GM12878 (cell line): ENCODE measurements at regions not wholly inside any gene's neighbourhood (a gene's known extent, or its start where the extent isn't known, plus 50 kb on each side); places are given as distances from the start of the nearest gene placed in this dataset.

Experiments
- BHLHE40 ChIP-seq, 2 experiments: fragments of 450-650 bp in 1 of 2; IDR thresholded peaks; 2 replicates each; pipeline ENCODE4 v1.6.1; 2011 to 2017; ENCODE audit warnings: low read depth in 2 of 2, borderline replicate concordance in 1 of 2, improper control_type of control experiment in 1 of 2, low read length in 1 of 2, mild to moderate bottlenecking in 1 of 2
- CREB1 ChIP-seq: IDR thresholded peaks from 2 replicates; pipeline ENCODE4 v1.6.1; 2012; ENCODE audit warnings: low read depth, mild to moderate bottlenecking, inconsistent platforms
- CTCF ChIP-seq, 3 experiments: IDR thresholded peaks in 2 of 3; conservative IDR thresholded peaks in 1 of 3; 2 replicates each; pipeline ENCODE4 v1.5.1; 2011; ENCODE audit warnings: low read depth in 3 of 3, low read length in 3 of 3, mild to moderate bottlenecking in 3 of 3, control low read depth in 2 of 3, moderate library complexity in 2 of 3, inconsistent platforms in 1 of 3, mixed read lengths in 1 of 3; ENCODE audit not compliant: control insufficient read depth in 2 of 3, insufficient read depth in 1 of 3; ENCODE audit errors: extremely low read depth in 1 of 3
- USF1 ChIP-seq: IDR thresholded peaks from 2 replicates; pipeline ENCODE4 v1.6.1; 2011; ENCODE audit warnings: borderline replicate concordance, low read depth, mild to moderate bottlenecking, moderate library complexity, mixed read lengths, low read length; ENCODE audit not compliant: insufficient read depth; ENCODE audit errors: extremely low read length
- TF ChIP-seq, protein P1 (sequence below): IDR thresholded peaks from 2 replicates; pipeline ENCODE4 v1.6.1; 2012; ENCODE audit warnings: low read depth, low read length, improper control_type of control experiment
- TF ChIP-seq, protein P2 (sequence below): fragments of 450-650 bp; IDR thresholded peaks from 2 replicates; pipeline ENCODE4 v1.6.1; 2016; ENCODE audit warnings: mild to moderate bottlenecking

DNA sequence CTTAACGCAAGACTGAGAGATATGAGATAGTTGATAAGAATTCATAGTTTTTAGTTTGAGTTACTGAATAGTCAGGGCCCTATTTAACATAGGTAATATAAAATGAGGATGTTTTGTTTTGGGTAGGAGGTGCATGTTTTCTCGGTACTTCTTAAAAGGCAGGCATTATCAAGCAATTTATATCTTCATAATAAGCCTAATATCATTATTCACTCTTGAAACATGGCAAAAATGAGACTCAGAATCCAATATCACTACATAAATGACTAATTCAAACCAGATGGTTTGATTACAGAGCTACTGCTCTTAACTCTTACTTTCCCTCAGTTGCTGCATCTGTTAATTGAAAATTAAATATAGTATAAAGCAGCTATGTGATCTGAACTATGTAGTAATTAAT, 2038.7 kb downstream of the EFNA5 start:
- TF ChIP-seq, protein P1, sequence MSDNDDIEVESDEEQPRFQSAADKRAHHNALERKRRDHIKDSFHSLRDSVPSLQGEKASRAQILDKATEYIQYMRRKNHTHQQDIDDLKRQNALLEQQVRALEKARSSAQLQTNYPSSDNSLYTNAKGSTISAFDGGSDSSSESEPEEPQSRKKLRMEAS = no peak
- TF ChIP-seq, protein P2, sequence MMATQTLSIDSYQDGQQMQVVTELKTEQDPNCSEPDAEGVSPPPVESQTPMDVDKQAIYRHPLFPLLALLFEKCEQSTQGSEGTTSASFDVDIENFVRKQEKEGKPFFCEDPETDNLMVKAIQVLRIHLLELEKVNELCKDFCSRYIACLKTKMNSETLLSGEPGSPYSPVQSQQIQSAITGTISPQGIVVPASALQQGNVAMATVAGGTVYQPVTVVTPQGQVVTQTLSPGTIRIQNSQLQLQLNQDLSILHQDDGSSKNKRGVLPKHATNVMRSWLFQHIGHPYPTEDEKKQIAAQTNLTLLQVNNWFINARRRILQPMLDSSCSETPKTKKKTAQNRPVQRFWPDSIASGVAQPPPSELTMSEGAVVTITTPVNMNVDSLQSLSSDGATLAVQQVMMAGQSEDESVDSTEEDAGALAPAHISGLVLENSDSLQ = no peak
- no peak for TF ChIP-seq CTCF (IDR thresholded peaks at IDR 0.05 in 2 of 3, conservative IDR thresholded peaks at IDR 0.05 in 1 of 3; ENCODE audit: control insufficient read depth in 2 of 3, extremely low read depth in 1 of 3, insufficient read depth in 1 of 3, low read depth in 3 of 3, low read length in 3 of 3)
- TF ChIP-seq CREB1 = no peak
- TF ChIP-seq BHLHE40 (IDR thresholded peaks at IDR 0.05; ENCODE audit: borderline replicate concordance in 1 of 2, low read depth in 2 of 2, low read length in 1 of 2) = no peak
- no peak for TF ChIP-seq USF1
